ENCODE measurements at regions not wholly inside any gene's neighbourhood (a gene's known extent, or its start where the extent isn't known, plus 50 kb on each side); places are given as distances from the start of the nearest gene placed in this dataset.

- H3K36me3 Mint-ChIP-seq (ENCODE audit: low read depth) = peaks cover 2% of the 10 kb centered on the region
- peaks cover 47% of the 10 kb centered on the region for H3K27me3 Mint-ChIP-seq
- no peak overlapping the region for H3K4me3 Mint-ChIP-seq
- no peaks in the 10 kb centered on the region for H3K4me1 Mint-ChIP-seq
- DNase-seq (no peak), ATAC-seq (no peak)
- H3K27ac Mint-ChIP-seq = no peak overlapping the region
- H3K9me3 ChIP-seq (ENCODE audit: control insufficient read depth, low read length, poor library complexity, severe bottlenecking) = no peaks in the 10 kb centered on the region
Observed at GRCh38 chr21:39033878-39034589, 149.2 kb downstream of the PSMG1 start.

DNA sequence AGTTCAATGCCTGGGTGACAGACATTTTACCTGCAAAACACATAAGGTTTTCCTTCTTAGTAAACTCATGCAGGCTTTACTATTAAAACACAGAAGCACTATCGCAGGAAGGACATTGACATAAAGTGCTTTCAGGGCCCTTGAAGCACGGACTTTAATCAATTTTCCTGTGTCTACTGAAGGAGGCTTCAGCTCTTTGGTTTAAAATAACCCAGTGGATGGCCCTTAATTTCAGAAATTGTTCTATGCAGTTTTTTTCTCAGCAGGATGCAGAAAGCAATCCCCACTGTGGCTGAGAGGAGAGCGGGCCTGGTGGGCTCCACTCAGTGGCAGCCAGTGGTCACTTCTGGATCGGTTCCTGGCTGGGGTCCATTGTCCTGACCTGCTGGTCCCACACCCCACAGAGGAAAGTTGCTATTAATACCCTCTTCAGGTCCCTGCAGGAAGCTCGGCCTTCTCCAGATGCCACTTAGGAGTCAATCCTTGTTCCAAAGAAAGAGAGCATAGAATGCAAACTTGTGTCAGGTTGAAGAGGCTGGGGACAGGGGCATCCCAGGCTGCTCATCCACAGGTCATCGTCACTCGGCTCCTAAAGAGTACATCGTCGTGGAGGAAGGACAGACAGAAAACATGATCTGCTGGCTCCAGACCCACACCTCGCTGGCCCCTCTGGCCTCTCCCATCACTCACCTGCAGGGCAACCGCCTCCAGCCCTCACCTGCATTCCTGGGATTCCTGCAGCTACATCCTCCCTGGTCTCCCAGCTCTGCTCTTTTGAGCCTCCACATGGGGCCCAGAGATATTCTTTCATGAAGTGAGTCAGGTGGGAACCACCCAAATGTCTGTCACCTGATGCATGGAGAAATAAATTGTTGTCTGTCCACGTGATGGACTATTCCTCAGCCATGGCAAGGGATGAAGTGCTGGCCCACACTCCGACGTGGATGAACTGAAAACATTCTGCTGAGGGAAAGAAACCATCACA lies 153.1 kb downstream of the PSMG1 start:
- no peaks in the 10 kb centered on the region for H3K4me1 Mint-ChIP-seq
- ATAC-seq = no peak
- no peak for DNase-seq
- peaks cover 2% of the 10 kb centered on the region for H3K36me3 Mint-ChIP-seq (ENCODE audit: low read depth)
- H3K27me3 Mint-ChIP-seq = peaks cover 25% of the 10 kb centered on the region
- H3K4me3 Mint-ChIP-seq = no peak overlapping the region
- H3K27ac Mint-ChIP-seq = no peak overlapping the region
- no peaks in the 10 kb centered on the region for H3K9me3 ChIP-seq (ENCODE audit: control insufficient read depth, low read length, poor library complexity, severe bottlenecking)

DNA sequence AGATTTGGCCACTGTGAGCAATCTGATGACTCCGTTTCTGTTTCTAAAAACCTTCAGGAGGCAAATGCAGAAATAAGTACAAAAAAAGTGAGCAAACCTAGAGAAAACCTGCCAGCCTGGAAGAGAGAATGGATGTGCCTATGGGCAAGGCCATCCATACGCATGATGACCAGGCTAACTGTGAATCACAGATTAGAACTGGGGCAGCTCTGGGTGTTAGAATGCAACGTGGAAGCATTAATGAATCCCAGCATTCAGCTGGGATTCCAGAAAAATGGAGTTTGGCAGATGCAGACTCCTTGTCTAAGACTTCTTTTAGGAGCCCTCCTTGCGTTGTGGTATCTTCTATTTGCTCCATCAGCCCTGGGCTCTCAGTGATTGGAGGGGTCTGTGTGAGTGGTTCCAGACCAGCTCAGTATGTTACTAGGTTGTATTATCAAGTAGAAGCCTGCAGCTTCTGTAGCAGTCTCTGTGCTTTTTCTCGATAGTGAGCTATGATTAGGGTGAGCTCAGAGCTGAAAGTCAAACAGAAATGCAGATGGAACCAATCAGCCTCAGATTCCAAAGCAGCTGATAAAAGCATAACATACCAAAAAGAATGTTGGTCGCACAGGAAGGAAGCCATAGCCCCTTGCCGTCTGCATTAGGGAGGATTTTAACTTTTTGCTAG lies 154.0 kb downstream of the PSMG1 start:
- Mint-ChIP-seq H3K27ac (no peak overlapping the region), H3K4me1 (no peaks in the 10 kb centered on the region), H3K27me3 (peaks cover 21% of the 10 kb centered on the region), H3K4me3 (no peak overlapping the region), H3K36me3 (ENCODE audit: low read depth) (peaks cover 2% of the 10 kb centered on the region)
- ATAC-seq = no peak
- no peak for DNase-seq
- H3K9me3 ChIP-seq (ENCODE audit: control insufficient read depth, low read length, poor library complexity, severe bottlenecking) = no peaks in the 10 kb centered on the region

- peaks cover 16% of the 10 kb centered on the region for H3K27me3 Mint-ChIP-seq
- no peak overlapping the region for H3K27ac Mint-ChIP-seq
Observed at GRCh38 chr21:39025198-39025597, 158.1 kb downstream of the PSMG1 start.

GRCh38 chr21:39024538-39024937 lies 158.7 kb downstream of the PSMG1 start:
- H3K4me3 Mint-ChIP-seq = no peak overlapping the region
- peaks cover 22% of the 10 kb centered on the region for H3K27me3 Mint-ChIP-seq
- no peaks in the 10 kb centered on the region for H3K9me3 ChIP-seq (ENCODE audit: control insufficient read depth, low read length, poor library complexity, severe bottlenecking)
- H3K36me3 Mint-ChIP-seq (ENCODE audit: low read depth) = no peaks in the 10 kb centered on the region
- ATAC-seq (no peak), DNase-seq (no peak)
- no peak overlapping the region for H3K27ac Mint-ChIP-seq
- no peaks in the 10 kb centered on the region for H3K4me1 Mint-ChIP-seq

More at GRCh38 chr21:39025198-39025597, 158.1 kb downstream of the PSMG1 start:
- no peak overlapping the region for H3K4me3 Mint-ChIP-seq
- no peaks in the 10 kb centered on the region for H3K9me3 ChIP-seq (ENCODE audit: control insufficient read depth, low read length, poor library complexity, severe bottlenecking)
- no peaks in the 10 kb centered on the region for H3K36me3 Mint-ChIP-seq (ENCODE audit: low read depth)
- H3K4me1 Mint-ChIP-seq = no peaks in the 10 kb centered on the region
- DNase-seq = no peak
- ATAC-seq = no peak

GRCh38 chr21:39022863-39023693 lies 160.2 kb downstream of the PSMG1 start:
- peaks cover 27% of the 10 kb centered on the region for H3K27me3 Mint-ChIP-seq
- H3K27ac Mint-ChIP-seq = no peak overlapping the region
- no peak for DNase-seq
- H3K9me3 ChIP-seq (ENCODE audit: control insufficient read depth, low read length, poor library complexity, severe bottlenecking) = no peaks in the 10 kb centered on the region
- no peaks in the 10 kb centered on the region for H3K36me3 Mint-ChIP-seq (ENCODE audit: low read depth)
- no peak overlapping the region for H3K4me3 Mint-ChIP-seq
- no peak for ATAC-seq
- H3K4me1 Mint-ChIP-seq = no peaks in the 10 kb centered on the region

- no peaks in the 10 kb centered on the region for H3K9me3 ChIP-seq (ENCODE audit: control insufficient read depth, low read length, poor library complexity, severe bottlenecking)
- Mint-ChIP-seq H3K36me3 (ENCODE audit: low read depth) (no peaks in the 10 kb centered on the region), H3K4me3 (no peak overlapping the region), H3K4me1 (no peaks in the 10 kb centered on the region), H3K27ac (no peak overlapping the region), H3K27me3 (peaks cover 27% of the 10 kb centered on the region)
- DNase-seq (no peak), ATAC-seq (no peak)
Observed at GRCh38 chr21:39022466-39022862, 160.8 kb downstream of the PSMG1 start.

DNA sequence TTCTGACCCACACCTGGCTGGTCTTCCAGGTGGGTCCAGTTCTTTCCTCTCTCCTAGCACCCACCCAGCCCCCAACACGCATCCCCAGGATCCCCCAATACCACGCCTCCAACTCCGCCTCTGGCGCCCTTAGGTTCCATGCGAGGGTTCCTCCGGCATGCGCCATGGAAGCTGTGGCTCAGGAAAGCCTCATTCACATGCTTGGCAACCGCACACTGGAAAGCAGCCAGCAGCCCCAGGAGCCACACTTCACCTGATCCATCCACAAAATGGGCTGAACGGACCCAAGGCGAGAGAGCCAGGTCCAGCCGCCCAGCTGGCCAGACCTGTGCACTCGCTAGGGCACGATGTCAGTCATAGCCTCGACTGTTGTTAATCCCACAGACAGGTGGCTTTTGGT lies 161.2 kb downstream of the PSMG1 start:
- ATAC-seq = no peak
- DNase-seq = no peak
- no peaks in the 10 kb centered on the region for H3K9me3 ChIP-seq (ENCODE audit: control insufficient read depth, low read length, poor library complexity, severe bottlenecking)
- Mint-ChIP-seq H3K36me3 (ENCODE audit: low read depth) (no peaks in the 10 kb centered on the region), H3K27ac (no peak overlapping the region), H3K27me3 (peaks cover 27% of the 10 kb centered on the region), H3K4me3 (no peak overlapping the region), H3K4me1 (no peaks in the 10 kb centered on the region)

- Mint-ChIP-seq H3K4me1 (no peaks in the 10 kb centered on the region), H3K4me3 (no peak overlapping the region), H3K36me3 (ENCODE audit: low read depth) (no peaks in the 10 kb centered on the region), H3K27ac (no peak overlapping the region), H3K27me3 (peaks cover 27% of the 10 kb centered on the region)
- ATAC-seq (no peak), DNase-seq (no peak)
- no peaks in the 10 kb centered on the region for H3K9me3 ChIP-seq (ENCODE audit: control insufficient read depth, low read length, poor library complexity, severe bottlenecking)
Observed at GRCh38 chr21:39021478-39021832, 161.8 kb downstream of the PSMG1 start.

- Mint-ChIP-seq H3K27ac (no peak overlapping the region), H3K36me3 (ENCODE audit: low read depth) (no peaks in the 10 kb centered on the region), H3K27me3 (peaks cover 27% of the 10 kb centered on the region), H3K4me1 (no peaks in the 10 kb centered on the region), H3K4me3 (no peak overlapping the region)
- DNase-seq (no peak), ATAC-seq (no peak)
- no peaks in the 10 kb centered on the region for H3K9me3 ChIP-seq (ENCODE audit: control insufficient read depth, low read length, poor library complexity, severe bottlenecking)
Observed at GRCh38 chr21:39020751-39021477, 162.3 kb downstream of the PSMG1 start.

- H3K9me3 ChIP-seq (ENCODE audit: control insufficient read depth, low read length, poor library complexity, severe bottlenecking) = no peaks in the 10 kb centered on the region
- Mint-ChIP-seq H3K27me3 (peaks cover 27% of the 10 kb centered on the region), H3K27ac (no peak overlapping the region), H3K4me3 (no peak overlapping the region), H3K4me1 (no peaks in the 10 kb centered on the region), H3K36me3 (ENCODE audit: low read depth) (no peaks in the 10 kb centered on the region)
- DNase-seq (no peak), ATAC-seq (no peak)
Observed at GRCh38 chr21:39018730-39019129, 164.5 kb downstream of the PSMG1 start.

DNA sequence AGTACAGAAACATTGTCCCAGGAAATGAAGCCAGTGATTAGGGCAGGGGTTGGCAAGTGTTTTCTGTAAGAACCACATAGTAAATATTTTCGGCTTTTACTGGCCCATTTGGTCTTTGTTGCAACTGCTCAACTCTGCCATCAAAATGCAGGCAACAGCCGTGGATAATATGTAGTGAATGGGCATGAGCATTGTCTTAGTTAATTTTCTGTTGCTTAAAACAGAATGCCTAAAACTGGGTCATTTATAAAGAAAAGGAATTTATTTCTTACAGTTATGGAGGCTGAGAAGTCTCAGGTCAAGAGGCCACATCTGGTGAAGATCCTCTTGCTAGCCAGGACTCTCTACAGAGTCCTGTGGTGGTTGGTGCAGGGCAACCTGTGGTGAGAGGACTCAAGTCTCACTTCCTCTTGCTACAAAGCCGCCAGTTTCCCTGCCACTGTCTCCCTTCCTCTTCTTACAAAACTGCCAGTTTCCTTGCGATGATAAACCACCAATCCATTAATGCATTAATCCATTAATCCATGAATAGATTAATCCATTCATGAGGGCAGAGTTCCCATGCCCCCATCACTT lies 166.4 kb downstream of the PSMG1 start:
- DNase-seq = no peak
- H3K9me3 ChIP-seq (ENCODE audit: control insufficient read depth, low read length, poor library complexity, severe bottlenecking) = no peaks in the 10 kb centered on the region
- peak; percentile 41 for ATAC-seq
- Mint-ChIP-seq H3K27me3 (peaks cover 20% of the 10 kb centered on the region), H3K27ac (no peak overlapping the region), H3K4me1 (no peaks in the 10 kb centered on the region), H3K4me3 (no peak overlapping the region), H3K36me3 (ENCODE audit: low read depth) (no peaks in the 10 kb centered on the region)
